Small intestine (tissue), 7 donors: ENCODE measurements at regions not wholly inside any gene's neighbourhood (a gene's known extent, or its start where the extent isn't known, plus 50 kb on each side); places are given as distances from the start of the nearest gene placed in this dataset.

ENCODE experiments used
- DNase-seq, 2 donors: peaks; one replicate each; pipeline versions ENCODE4 v3.0.0 to v3.0.0-alpha.2; 2013
- FAIRE-seq: peaks from 2 replicates; lab custom pipeline; 2012; peaks lifted over from hg19 to GRCh38; lab: Jason Lieb, UNC
- H3K27ac ChIP-seq, 3 donors: one replicate each; pipeline ENCODE4 v1.5.1; 2013; ENCODE audit warnings: low read length in 2 of 3, mild to moderate bottlenecking in 2 of 3, control low read depth in 1 of 3, inconsistent platforms in 1 of 3, low read depth in 1 of 3, moderate library complexity in 1 of 3
- H3K27me3 ChIP-seq, 3 donors: one replicate each; pipeline ENCODE4 v1.6.1; 2013; ENCODE audit warnings: low read length in 3 of 3, inconsistent platforms in 1 of 3; ENCODE audit not compliant: control insufficient read depth in 3 of 3, insufficient read depth in 3 of 3
- H3K36me3 ChIP-seq, 3 donors: one replicate each; pipeline ENCODE4 v1.6.1; 2013; ENCODE audit warnings: low read length in 3 of 3, inconsistent platforms in 1 of 3, low read depth in 1 of 3, mild to moderate bottlenecking in 1 of 3, moderate library complexity in 1 of 3; ENCODE audit not compliant: control insufficient read depth in 3 of 3, insufficient read depth in 2 of 3
- H3K4me1 ChIP-seq, 3 donors: one replicate each; pipeline ENCODE4 v1.6.1; 2013; ENCODE audit warnings: low read length in 2 of 3, inconsistent platforms in 1 of 3, low read depth in 1 of 3, mild to moderate bottlenecking in 1 of 3, moderate library complexity in 1 of 3; ENCODE audit not compliant: control insufficient read depth in 3 of 3, insufficient read depth in 2 of 3
- H3K4me3 ChIP-seq, 3 donors: one replicate each; pipeline ENCODE4 v1.5.1; 2013; ENCODE audit warnings: low read length in 3 of 3, control low read depth in 1 of 3, inconsistent platforms in 1 of 3, low read depth in 1 of 3, mild to moderate bottlenecking in 1 of 3, moderate library complexity in 1 of 3
- H3K9me3 ChIP-seq, 2 donors: one replicate each; pipeline ENCODE4 v1.6.1; 2013; ENCODE audit warnings: low read depth in 1 of 2, low read length in 1 of 2; ENCODE audit not compliant: control insufficient read depth in 2 of 2, insufficient read depth in 1 of 2
- WGBS, 3 donors: extraction: QIAGEN DNeasy Blood & Tissue Kit; methylation state at CpG; one replicate each; pipeline ENCODE4 v1.1.7; 2013; 5-methylcytosine and 5-hydroxymethylcytosine counted together
- donor health status: healthy with polysubstance abuse.
- donor health status: control.
- donor health status: control.
- donor health status: Bipolar disorder and iron deficiency.
- donor health status: healthy.

DNA sequence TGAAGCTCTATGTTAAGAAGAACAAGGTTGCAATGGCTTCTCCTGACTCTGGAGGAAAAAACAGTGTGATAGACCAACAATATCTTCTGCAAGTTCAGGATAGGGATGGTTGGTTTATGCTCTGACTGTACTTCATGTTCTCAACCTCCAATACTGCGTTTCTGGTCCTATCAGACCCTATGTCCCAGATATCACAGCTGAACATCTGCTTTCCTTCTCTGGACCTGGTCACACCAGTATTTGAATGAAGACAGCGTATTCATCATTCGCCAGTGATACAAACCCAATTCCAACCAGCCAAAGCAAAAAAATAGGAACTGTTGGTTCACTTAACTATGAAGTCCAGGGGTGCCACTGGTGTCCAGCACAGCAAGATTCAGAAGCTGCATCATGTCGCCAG lies 124.5 kb upstream of the KLF3 start:
- WGBS, 3 donors, result 90 to 95% (median 92%) methylated on average over 4 of the region's 4 CpGs
- DNase-seq (no peak), FAIRE-seq (no peak)
- Histone ChIP-seq H3K4me3 (no peak overlapping the region), H3K27ac (no peak overlapping the region), H3K4me1 (peaks cover 0 to 18% (median 0%) of the 10 kb centered on the region in 3 donors), H3K27me3 (no peaks in the 10 kb centered on the region), H3K9me3 (peaks cover 0 to 6% of the 10 kb centered on the region in 2 donors), H3K36me3 (no peaks in the 10 kb centered on the region)

DNA sequence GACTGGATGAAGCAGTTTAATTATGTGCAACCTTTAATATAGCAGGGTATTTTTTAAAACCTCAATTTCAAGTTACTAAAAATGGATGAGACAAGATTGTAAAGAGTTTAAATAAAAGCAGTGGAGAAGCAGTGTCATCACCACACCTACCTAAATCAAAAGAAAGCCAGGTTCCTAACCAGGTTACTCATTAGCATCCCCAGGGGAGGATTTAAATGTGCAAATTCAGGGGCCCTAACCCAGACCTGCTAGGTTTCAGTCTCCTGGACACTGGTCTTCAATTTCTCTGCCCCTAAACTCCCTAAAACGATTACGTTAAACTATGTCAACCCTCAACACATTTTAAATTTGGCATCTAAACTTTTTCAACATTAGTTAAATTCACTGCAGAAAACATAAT lies 116.9 kb upstream of the KLF3 start:
- H3K27ac ChIP-seq, result no peak overlapping the region

DNA sequence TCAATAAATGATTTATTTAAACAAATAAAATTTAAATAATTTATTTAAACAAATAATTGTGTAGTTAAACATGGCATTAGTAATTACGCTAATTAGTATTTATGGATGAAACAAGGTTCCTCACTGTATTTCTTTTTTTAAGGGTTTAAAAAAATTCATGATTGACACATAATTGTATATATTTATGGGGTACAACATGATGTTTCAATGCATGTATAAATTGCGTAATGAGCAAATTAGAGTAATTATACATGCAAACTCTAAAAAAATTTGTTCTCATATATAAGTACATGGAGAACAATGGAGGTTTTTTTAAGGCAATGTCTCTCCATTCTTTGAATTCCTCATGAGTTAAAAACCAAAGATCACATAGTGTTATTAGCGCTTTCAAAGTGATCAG lies 115.7 kb upstream of the KLF3 start:
- Histone ChIP-seq H3K9me3 (peaks cover 0 to 3% of the 10 kb centered on the region in 2 donors), H3K27ac (no peak overlapping the region), H3K27me3 (no peaks in the 10 kb centered on the region), H3K4me1 (no peaks in the 10 kb centered on the region), H3K4me3 (no peak overlapping the region), H3K36me3 (no peaks in the 10 kb centered on the region)
- no peak for DNase-seq
- WGBS, 3 donors, result 96 to 99% (median 97%) methylated on average over 3 of the region's 3 CpGs
- FAIRE-seq, result no peak

More for the DNA sequence above, 116.9 kb upstream of the KLF3 start:
- H3K4me3 ChIP-seq, result no peak overlapping the region
- no peaks in the 10 kb centered on the region for H3K27me3 ChIP-seq
- FAIRE-seq (no peak), DNase-seq (no peak)
- H3K4me1 ChIP-seq, result no peaks in the 10 kb centered on the region
- peaks cover 0 to 3% of the 10 kb centered on the region in 2 donors for H3K9me3 ChIP-seq
- H3K36me3 ChIP-seq, result no peaks in the 10 kb centered on the region
- 92 to 95% (median 93%) methylated on average over 2 of the region's 2 CpGs for WGBS, 3 donors

DNA sequence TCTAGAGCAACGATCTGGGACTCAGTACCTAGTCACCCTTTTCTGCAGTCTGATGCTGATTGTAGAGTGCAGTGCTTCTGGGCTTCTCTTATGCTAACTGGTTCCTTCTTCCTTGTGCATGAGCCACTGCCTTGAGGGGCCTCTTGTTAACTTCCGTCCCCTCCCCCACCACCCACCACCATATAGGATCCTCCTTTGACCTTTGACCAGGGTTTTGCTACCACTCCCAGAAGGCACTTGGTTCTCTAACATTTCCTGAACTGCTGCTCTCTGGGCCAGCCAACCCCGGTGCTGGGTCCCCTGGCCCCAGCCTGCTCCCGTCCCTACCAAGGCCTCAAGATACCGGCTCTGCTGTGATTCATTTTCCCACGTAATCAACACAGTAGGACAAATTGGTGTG lies 104.6 kb upstream of the KLF3 start:
- peaks cover 0 to 14% (median 2%) of the 10 kb centered on the region in 3 donors for H3K4me1 ChIP-seq
- no peaks in the 10 kb centered on the region for H3K27me3 ChIP-seq
- peak in 1 of 2 donors; percentile 64 for DNase-seq
- no peak overlapping the region for H3K27ac ChIP-seq
- H3K4me3 ChIP-seq, result no peak overlapping the region
- 51 to 72% (median 60%) methylated on average over 6 of the region's 6 CpGs for WGBS, 3 donors
- no peaks in the 10 kb centered on the region for H3K36me3 ChIP-seq
- FAIRE-seq, result no peak
- no peaks in the 10 kb centered on the region for H3K9me3 ChIP-seq

DNA sequence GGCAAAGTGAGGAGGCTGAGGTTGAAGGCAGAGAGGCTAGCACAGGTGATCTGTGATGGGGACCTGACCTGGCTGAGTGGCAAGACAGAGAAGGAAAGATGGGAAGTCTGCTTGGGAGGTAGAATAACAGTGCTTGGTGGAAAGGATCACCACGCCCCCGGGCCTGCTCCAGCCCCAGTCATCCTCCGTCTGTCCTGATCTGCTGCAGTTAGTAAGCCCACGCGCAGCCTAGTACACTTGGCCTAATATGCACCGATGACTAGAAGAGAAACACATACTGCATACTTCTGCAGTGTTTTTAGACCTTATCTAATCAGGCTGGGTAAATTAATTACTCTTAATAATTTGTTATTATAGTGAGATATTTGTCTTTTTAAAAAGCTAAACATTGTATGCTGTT lies 103.7 kb upstream of the KLF3 start:
- FAIRE-seq, result no peak
- Histone ChIP-seq H3K27me3 (no peaks in the 10 kb centered on the region), H3K27ac (no peak overlapping the region), H3K9me3 (no peaks in the 10 kb centered on the region), H3K4me3 (no peak overlapping the region), H3K4me1 (peaks cover 0 to 19% (median 2%) of the 10 kb centered on the region in 3 donors), H3K36me3 (no peaks in the 10 kb centered on the region)
- no peak for DNase-seq
- WGBS, 3 donors, result 78 to 82% (median 81%) methylated on average over 6 of the region's 6 CpGs

DNA sequence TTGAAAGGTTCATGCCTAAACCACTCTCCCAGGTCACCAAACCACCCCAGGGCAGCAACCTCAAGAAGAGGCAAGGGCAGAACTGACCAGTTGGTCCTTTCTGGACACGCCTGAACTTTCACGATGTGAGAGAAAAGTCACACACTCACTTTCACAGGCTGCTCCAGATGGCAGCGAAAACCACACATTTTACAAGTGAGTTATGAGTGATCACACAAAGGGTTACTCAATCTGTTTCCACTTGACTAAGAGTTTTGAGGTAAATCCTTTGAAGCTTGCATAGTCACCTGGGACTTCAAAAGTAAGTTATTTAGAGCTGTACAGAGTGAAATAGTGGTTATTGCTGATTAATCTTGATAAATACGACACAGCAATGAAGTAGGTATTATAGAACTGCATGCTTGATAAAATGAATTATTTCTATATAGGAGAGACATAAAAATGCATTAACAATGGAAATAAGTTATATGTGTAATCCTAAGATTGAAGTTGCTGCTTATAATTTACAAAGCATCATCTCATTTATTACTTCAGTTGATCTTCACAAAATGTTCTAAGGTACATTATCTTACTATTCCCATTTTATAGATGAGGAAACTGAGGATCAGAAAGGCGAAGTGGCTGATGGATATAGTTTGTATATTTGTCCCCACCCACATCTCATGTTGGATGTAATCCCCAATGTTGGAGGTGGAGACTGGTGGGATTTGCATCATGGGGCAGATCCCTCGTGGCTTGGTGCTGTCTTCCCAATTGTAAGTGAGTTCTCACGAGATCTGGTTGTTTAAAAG lies 103.0 kb upstream of the KLF3 start:
- 68 to 74% (median 71%) methylated on average over 7 of the region's 7 CpGs for WGBS, 3 donors
- Histone ChIP-seq H3K27me3 (no peaks in the 10 kb centered on the region), H3K36me3 (no peaks in the 10 kb centered on the region), H3K9me3 (no peaks in the 10 kb centered on the region), H3K4me1 (peaks cover 2 to 24% (median 4%) of the 10 kb centered on the region in 3 donors), H3K4me3 (no peak overlapping the region), H3K27ac (no peak overlapping the region)
- no peak for DNase-seq
- no peak for FAIRE-seq

DNA sequence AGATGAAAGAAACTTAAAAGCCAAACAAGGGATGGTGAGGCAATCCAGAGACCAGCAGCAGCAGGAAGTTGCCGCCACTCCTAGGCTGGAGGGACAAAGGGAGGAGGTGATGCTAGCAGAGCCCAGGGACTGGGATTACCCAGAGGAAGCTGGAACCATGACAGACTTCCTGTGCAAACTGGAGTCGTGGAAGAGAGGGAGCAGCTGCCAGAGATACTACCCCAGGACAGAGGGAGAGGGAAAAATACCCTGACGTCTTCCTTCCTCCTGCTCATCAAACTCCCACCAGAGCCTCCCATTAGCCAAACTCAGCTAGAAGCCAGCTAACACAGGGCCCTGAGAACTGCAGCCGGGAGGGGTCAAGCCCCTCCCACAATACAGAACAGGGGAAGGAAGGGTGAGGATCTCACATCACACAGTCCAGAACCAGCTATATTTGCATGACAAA lies 101.2 kb upstream of the KLF3 start:
- no peak for FAIRE-seq

DNA sequence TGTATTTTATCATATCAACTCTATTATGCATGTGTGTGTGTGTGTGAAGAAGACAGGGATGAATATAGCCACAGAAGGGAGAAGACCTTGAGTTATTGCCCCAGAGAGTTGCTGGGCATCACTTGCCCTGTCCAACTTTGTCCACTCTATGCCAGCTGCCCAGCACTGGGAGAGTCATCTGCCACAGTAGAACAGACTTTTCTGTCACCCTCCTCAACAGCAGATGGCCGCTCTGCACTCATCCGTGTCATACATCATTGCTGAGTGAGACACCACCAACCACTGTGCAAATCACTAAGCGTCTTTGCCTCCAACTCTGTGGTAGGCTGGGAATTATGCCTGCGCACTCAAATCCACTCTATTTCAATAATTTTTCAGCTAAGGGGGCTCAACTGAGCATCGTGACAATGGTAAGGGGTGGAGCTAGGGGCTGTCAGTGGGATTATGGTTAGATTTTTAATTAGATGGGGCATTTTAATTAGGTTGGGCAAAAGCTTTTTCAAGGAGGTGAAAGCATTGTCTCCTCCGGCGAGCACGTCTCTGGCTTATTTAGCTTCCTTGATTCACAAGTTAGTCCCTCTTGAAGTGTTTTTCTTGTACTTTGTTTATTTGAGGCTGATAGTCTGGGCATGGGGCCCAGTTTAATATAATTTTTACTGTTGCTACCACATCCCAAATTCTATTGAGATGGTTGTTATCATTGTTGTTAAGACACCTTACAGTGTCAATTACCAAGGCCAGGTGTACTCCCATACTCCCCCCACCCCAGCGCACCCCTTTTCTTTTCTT lies 100.1 kb upstream of the KLF3 start:
- DNase-seq (no peak), FAIRE-seq (no peak)
- Histone ChIP-seq H3K9me3 (no peaks in the 10 kb centered on the region), H3K4me1 (peaks cover 2 to 24% (median 4%) of the 10 kb centered on the region in 3 donors), H3K4me3 (no peak overlapping the region), H3K27ac (no peak overlapping the region), H3K27me3 (no peaks in the 10 kb centered on the region), H3K36me3 (no peaks in the 10 kb centered on the region)
- 68 to 84% (median 82%) methylated on average over 9 of the region's 9 CpGs for WGBS, 3 donors

More for the DNA sequence above, 101.2 kb upstream of the KLF3 start:
- DNase-seq, result peak in 1 of 2 donors; percentile 24
- Histone ChIP-seq H3K4me1 (peaks cover 2 to 24% (median 4%) of the 10 kb centered on the region in 3 donors), H3K27me3 (no peaks in the 10 kb centered on the region), H3K9me3 (no peaks in the 10 kb centered on the region), H3K36me3 (no peaks in the 10 kb centered on the region), H3K27ac (peak overlapping the region in 1 of 3 donors; percentile 20), H3K4me3 (no peak overlapping the region)
- 44 to 53% (median 44%) methylated on average over 4 of the region's 4 CpGs for WGBS, 3 donors
